Adrenal gland (tissue), 5 donors: ENCODE measurements at regions not wholly inside any gene's neighbourhood (a gene's known extent, or its start where the extent isn't known, plus 50 kb on each side); places are given as distances from the start of the nearest gene placed in this dataset.

ENCODE experiments used
- POLR2A ChIP-seq, 2 donors: fragments of 450-650 bp; IDR thresholded peaks; one replicate each; pipeline ENCODE4 v1.6.1; 2017; ENCODE audit warnings: antibody characterized with exemption in 2 of 2, mild to moderate bottlenecking in 2 of 2, moderate library complexity in 1 of 2
- TF ChIP-seq, protein P1 (sequence below), 6 experiments: fragments of 450-650 bp in 4 of 6; fragments of 200-600 bp in 2 of 6; sonication (generic) in 1 of 6; IDR thresholded peaks; 1 replicate in 5 of 6; 2 replicates in 1 of 6; pipeline versions ENCODE4 v1.5.1 to v1.8.0; 2016 to 2021; ENCODE audit warnings: antibody characterized with exemption in 6 of 6, mild to moderate bottlenecking in 2 of 6, moderate library complexity in 1 of 6
- donor health status: DM: no; HTN: no; CAD: no.

DNA sequence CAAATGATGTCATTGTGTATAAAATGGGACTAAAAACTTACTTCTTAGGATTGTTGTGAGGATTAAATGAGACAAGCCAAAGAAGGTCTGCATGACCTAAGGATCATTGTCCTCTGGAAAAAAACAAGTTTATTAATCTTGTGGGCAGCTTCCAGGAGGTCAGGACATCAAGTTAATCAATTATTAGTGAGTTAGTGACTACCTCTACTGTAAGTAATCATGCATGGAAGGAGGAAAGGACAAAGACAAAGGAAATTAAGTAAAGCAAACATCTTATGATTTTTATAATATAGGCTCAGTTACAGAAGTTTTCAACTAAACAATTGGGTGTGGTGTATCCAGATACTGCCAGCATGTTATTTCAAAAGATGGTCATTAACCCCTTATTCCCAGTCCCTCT lies 129.3 kb upstream of the TUT7 start:
- TF ChIP-seq, protein P1, sequence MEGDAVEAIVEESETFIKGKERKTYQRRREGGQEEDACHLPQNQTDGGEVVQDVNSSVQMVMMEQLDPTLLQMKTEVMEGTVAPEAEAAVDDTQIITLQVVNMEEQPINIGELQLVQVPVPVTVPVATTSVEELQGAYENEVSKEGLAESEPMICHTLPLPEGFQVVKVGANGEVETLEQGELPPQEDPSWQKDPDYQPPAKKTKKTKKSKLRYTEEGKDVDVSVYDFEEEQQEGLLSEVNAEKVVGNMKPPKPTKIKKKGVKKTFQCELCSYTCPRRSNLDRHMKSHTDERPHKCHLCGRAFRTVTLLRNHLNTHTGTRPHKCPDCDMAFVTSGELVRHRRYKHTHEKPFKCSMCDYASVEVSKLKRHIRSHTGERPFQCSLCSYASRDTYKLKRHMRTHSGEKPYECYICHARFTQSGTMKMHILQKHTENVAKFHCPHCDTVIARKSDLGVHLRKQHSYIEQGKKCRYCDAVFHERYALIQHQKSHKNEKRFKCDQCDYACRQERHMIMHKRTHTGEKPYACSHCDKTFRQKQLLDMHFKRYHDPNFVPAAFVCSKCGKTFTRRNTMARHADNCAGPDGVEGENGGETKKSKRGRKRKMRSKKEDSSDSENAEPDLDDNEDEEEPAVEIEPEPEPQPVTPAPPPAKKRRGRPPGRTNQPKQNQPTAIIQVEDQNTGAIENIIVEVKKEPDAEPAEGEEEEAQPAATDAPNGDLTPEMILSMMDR (IDR thresholded peaks at IDR 0.05) = no peak
- no peak for TF ChIP-seq POLR2A (IDR thresholded peaks at IDR 0.05)
